Uterus (tissue), 2 donors: ENCODE measurements at regions not wholly inside any gene's neighbourhood (a gene's known extent, or its start where the extent isn't known, plus 50 kb on each side); places are given as distances from the start of the nearest gene placed in this dataset.

ENCODE experiments used
- POLR2A ChIP-seq, 2 donors: fragments of 450-650 bp; IDR thresholded peaks; one replicate each; pipeline ENCODE4 v1.6.1; 2016; ENCODE audit warnings: antibody characterized with exemption in 2 of 2, mild to moderate bottlenecking in 1 of 2, moderate library complexity in 1 of 2
- TF ChIP-seq, protein P1 (sequence below), 4 experiments: fragments of 200-600 bp in 2 of 4; fragments of 450-650 bp in 2 of 4; sonication (generic) in 2 of 4; IDR thresholded peaks; one replicate each; pipeline ENCODE4 v1.5.1; 2016 to 2019; ENCODE audit warnings: antibody characterized with exemption in 4 of 4, mild to moderate bottlenecking in 2 of 4, moderate library complexity in 1 of 4

DNA sequence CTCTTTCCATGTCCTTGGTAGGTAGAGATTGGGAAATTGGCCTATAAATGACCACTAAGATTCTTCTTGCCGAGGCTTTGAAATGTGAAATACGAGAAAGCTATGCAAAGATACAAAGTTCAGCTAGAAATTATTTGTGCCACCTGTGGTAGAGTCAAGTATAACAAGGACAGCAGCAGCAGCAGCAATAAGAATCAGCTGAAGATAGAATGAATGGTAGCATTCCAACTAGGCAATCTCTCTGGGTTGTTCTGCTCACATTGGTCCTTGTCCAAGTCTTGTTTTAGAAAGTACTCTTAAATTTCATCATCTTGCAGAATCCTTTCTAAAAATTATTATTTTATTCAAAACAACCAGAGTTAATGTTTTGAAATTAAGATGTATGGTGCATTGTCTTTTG, 67.8 kb upstream of the PCDH10 start:
- TF ChIP-seq, protein P1, sequence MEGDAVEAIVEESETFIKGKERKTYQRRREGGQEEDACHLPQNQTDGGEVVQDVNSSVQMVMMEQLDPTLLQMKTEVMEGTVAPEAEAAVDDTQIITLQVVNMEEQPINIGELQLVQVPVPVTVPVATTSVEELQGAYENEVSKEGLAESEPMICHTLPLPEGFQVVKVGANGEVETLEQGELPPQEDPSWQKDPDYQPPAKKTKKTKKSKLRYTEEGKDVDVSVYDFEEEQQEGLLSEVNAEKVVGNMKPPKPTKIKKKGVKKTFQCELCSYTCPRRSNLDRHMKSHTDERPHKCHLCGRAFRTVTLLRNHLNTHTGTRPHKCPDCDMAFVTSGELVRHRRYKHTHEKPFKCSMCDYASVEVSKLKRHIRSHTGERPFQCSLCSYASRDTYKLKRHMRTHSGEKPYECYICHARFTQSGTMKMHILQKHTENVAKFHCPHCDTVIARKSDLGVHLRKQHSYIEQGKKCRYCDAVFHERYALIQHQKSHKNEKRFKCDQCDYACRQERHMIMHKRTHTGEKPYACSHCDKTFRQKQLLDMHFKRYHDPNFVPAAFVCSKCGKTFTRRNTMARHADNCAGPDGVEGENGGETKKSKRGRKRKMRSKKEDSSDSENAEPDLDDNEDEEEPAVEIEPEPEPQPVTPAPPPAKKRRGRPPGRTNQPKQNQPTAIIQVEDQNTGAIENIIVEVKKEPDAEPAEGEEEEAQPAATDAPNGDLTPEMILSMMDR (IDR thresholded peaks at IDR 0.05), result no peak
- TF ChIP-seq POLR2A (IDR thresholded peaks at IDR 0.05), result no peak
